ENCODE measurements at regions not wholly inside any gene's neighbourhood (a gene's known extent, or its start where the extent isn't known, plus 50 kb on each side); places are given as distances from the start of the nearest gene placed in this dataset.

DNA sequence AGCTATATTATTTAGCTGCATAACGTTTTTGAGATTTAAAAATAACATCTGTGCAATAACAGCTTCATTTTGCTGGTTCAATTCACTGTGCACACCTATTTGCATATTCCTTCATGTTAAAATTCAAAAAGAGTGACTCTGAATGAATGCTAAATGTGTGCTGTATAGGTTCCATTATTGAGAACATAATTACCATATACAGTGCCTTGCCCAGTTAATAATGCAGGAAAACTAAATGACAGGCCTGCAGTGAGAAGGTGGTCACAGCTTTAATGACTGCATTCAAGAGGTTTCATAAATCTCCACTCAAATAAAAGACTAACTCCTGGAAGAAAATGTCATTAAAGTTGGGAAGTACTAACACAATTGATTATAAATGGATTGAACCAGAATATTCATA, 1183.2 kb upstream of the ADGRL3 start:
- Histone ChIP-seq H3K4me1 (no peaks in the 10 kb centered on the region), H3K4me3 (no peak overlapping the region), H3K36me3 (ENCODE audit: low read depth, missing control alignments) (no peaks in the 10 kb centered on the region), H3K27ac (no peak overlapping the region), H3K9me3 (no peaks in the 10 kb centered on the region), H3K27me3 (no peaks in the 10 kb centered on the region)
- WGBS, 2 donors: 60 to 66% methylated on average over 1 of the region's 1 CpG
- DNase-seq: no peak
- intact Hi-C loops (cut with DNase I; ENCODE audit: low total_unique reads): no loop called here
- TF ChIP-seq, protein P1, sequence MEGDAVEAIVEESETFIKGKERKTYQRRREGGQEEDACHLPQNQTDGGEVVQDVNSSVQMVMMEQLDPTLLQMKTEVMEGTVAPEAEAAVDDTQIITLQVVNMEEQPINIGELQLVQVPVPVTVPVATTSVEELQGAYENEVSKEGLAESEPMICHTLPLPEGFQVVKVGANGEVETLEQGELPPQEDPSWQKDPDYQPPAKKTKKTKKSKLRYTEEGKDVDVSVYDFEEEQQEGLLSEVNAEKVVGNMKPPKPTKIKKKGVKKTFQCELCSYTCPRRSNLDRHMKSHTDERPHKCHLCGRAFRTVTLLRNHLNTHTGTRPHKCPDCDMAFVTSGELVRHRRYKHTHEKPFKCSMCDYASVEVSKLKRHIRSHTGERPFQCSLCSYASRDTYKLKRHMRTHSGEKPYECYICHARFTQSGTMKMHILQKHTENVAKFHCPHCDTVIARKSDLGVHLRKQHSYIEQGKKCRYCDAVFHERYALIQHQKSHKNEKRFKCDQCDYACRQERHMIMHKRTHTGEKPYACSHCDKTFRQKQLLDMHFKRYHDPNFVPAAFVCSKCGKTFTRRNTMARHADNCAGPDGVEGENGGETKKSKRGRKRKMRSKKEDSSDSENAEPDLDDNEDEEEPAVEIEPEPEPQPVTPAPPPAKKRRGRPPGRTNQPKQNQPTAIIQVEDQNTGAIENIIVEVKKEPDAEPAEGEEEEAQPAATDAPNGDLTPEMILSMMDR (IDR thresholded peaks at IDR 0.05): no peak
- TF ChIP-seq POLR2A (IDR thresholded peaks at IDR 0.05): no peak

DNA sequence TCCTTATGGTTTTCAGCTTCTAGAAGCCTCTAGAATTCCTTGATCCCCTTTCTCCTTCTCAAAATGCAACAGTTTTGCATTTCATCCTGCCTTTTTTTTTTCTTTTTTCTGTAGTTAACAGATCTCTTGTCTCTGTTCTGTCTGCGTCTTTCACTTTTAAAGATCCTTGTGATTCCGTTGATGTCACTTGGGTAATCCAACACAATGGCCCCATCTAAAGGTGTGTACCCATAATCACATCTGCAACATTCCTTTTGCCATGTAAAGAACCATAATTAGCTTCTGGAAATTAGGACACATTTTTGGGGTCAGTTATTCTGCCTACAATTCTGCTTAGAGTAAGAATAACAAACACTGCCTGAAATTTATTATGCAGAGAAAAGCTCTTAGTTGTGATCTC, 1180.9 kb upstream of the ADGRL3 start:
- H3K36me3 ChIP-seq (ENCODE audit: low read depth, missing control alignments): no peaks in the 10 kb centered on the region

DNA sequence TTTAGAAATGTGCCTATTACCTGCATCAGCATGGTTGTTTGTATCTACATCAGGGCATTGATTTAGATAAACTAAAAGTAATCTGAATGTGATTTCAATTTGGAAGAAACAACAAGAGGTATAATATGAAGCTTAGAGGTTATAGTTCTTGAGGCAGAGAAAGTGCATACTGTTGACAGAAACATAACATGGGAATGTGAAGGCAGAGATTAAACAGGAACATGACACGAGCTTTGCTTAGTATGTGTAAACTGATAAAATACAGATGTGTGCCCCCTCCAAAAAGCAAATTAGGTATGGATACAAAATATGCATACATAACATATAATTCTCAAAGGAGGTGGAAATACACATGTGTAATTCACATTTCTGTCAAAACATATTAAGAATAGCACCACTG, 1180.2 kb upstream of the ADGRL3 start:
- H3K27me3 ChIP-seq: no peaks in the 10 kb centered on the region
- no peaks in the 10 kb centered on the region for H3K4me1 ChIP-seq
- H3K9me3 ChIP-seq: no peaks in the 10 kb centered on the region
- intact Hi-C loops (cut with DNase I; ENCODE audit: low total_unique reads): no loop called here
- no peak overlapping the region for H3K27ac ChIP-seq
- no peak for DNase-seq
- TF ChIP-seq, protein P1 (IDR thresholded peaks at IDR 0.05): no peak
- no peak for TF ChIP-seq POLR2A (IDR thresholded peaks at IDR 0.05)
- 53 to 57% methylated on average over 1 of the region's 1 CpG for WGBS, 2 donors
- no peak overlapping the region for H3K4me3 ChIP-seq
- no peaks in the 10 kb centered on the region for H3K36me3 ChIP-seq (ENCODE audit: low read depth, missing control alignments)

More for the DNA sequence above, 1180.9 kb upstream of the ADGRL3 start:
- intact Hi-C loops (cut with DNase I; ENCODE audit: low total_unique reads): no loop called here
- Histone ChIP-seq H3K27ac (no peak overlapping the region), H3K4me3 (no peak overlapping the region), H3K4me1 (no peaks in the 10 kb centered on the region), H3K9me3 (no peaks in the 10 kb centered on the region), H3K27me3 (no peaks in the 10 kb centered on the region)
- no peak for DNase-seq
- 85 to 88% methylated on average over 2 of the region's 2 CpGs for WGBS, 2 donors
- TF ChIP-seq POLR2A (IDR thresholded peaks at IDR 0.05): no peak
- TF ChIP-seq, protein P1 (IDR thresholded peaks at IDR 0.05): no peak

DNA sequence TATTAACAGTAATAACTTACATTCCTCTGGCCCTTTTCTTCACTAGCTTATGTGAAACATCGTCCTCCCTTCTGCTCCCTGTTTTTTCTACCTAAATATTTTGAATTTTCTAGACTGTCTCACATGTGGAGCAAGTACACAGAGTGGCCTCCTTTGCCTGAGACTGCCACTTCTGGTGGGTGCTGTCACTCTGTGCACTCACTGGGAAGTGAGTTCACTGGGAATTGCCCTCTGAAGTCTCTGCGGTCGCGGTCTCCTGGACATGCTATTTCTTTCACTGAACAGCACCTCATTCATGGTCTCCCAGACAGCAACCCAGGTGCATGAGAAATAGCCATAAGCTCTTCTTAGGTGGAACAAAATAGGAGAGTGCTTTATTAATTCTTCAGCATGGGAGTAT, 1179.7 kb upstream of the ADGRL3 start:
- intact Hi-C loops (cut with DNase I; ENCODE audit: low total_unique reads): no loop called here
- WGBS, 2 donors: 79 to 87% methylated on average over 4 of the region's 4 CpGs
- no peaks in the 10 kb centered on the region for H3K27me3 ChIP-seq
- H3K27ac ChIP-seq: no peak overlapping the region
- DNase-seq: no peak
- H3K36me3 ChIP-seq (ENCODE audit: low read depth, missing control alignments): no peaks in the 10 kb centered on the region
- TF ChIP-seq POLR2A (IDR thresholded peaks at IDR 0.05): no peak
- TF ChIP-seq, protein P1 (IDR thresholded peaks at IDR 0.05): no peak
- no peaks in the 10 kb centered on the region for H3K4me1 ChIP-seq
- H3K9me3 ChIP-seq: no peaks in the 10 kb centered on the region
- no peak overlapping the region for H3K4me3 ChIP-seq

DNA sequence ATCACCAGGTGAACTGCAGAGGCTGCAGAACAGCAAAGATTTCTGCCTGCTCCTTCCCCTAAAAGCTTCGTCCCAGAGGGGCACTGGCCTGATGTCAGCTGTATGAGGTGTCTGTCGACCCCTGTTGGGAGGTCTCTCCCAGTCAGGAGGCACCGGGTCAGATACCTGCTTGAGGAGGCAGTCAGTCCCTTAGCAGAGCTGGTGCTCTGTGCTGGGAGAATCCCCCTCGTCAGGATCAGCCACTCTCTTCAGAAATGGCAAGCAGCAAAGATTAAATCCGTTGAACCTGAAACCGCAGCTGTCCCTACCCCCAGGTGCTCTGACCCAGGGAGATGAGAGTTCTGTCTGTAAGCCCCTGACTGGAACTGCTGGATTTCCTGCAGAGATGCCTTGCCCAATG, 1166.3 kb upstream of the ADGRL3 start:
- DNase-seq: no peak
- no peaks in the 10 kb centered on the region for H3K36me3 ChIP-seq (ENCODE audit: low read depth, missing control alignments)
- intact Hi-C loops (cut with DNase I; ENCODE audit: low total_unique reads): no loop called here
- WGBS, 2 donors: 56 to 74% methylated on average over 5 of the region's 6 CpGs
- H3K27me3 ChIP-seq: no peaks in the 10 kb centered on the region
- TF ChIP-seq, protein P1 (IDR thresholded peaks at IDR 0.05): no peak
- no peak for TF ChIP-seq POLR2A (IDR thresholded peaks at IDR 0.05)
- no peaks in the 10 kb centered on the region for H3K9me3 ChIP-seq
- no peaks in the 10 kb centered on the region for H3K4me1 ChIP-seq
- no peak overlapping the region for H3K27ac ChIP-seq
- H3K4me3 ChIP-seq: no peak overlapping the region

Measured in testis (tissue), 2 donors.